Upper lobe of left lung (tissue), 6 donors: ENCODE measurements at regions not wholly inside any gene's neighbourhood (a gene's known extent, or its start where the extent isn't known, plus 50 kb on each side); places are given as distances from the start of the nearest gene placed in this dataset.
A peak's percentile ranks its signal among the peaks of the same experiment; 100 is the strongest.

ENCODE experiments used
- ATAC-seq, 2 donors: fragments of 200-7000 bp; cut with Tn5 transposase; one replicate each; pipeline ENCODE4 v1.9.1; 2022; ENCODE audit warnings: mild to moderate bottlenecking in 2 of 2, moderate library complexity in 2 of 2; ENCODE audit not compliant: low FRiP score in 2 of 2
- DNase-seq, 2 donors: peaks; one replicate each; pipeline ENCODE4 v3.0.0-alpha.2; 2019 to 2020
- H3K27ac ChIP-seq, 4 donors: fragments of 200-600 bp; sonication (generic); one replicate each; pipeline ENCODE4 v1.5.1; 2016 to 2019
- H3K27me3 ChIP-seq, 4 donors: fragments of 200-600 bp; sonication (generic); one replicate each; pipeline ENCODE4 v1.5.1; 2017 to 2019
- H3K36me3 ChIP-seq, 4 donors: fragments of 200-600 bp; sonication (generic); one replicate each; pipeline ENCODE4 v1.5.1; 2016 to 2019
- H3K4me1 ChIP-seq, 4 donors: fragments of 200-600 bp; sonication (generic); one replicate each; pipeline ENCODE4 v1.5.1; 2018 to 2019
- H3K4me3 ChIP-seq, 4 donors: fragments of 200-600 bp; sonication (generic); one replicate each; pipeline ENCODE4 v1.5.1; 2017 to 2019; ENCODE audit warnings: mild to moderate bottlenecking in 2 of 4, moderate library complexity in 1 of 4
- H3K9me3 ChIP-seq, 4 donors: fragments of 200-600 bp; sonication (generic); one replicate each; pipeline ENCODE4 v1.5.1; 2018 to 2019
- CTCF ChIP-seq, 6 experiments: fragments of 450-650 bp in 4 of 6; fragments of 200-600 bp in 2 of 6; sonication (generic) in 2 of 6; IDR thresholded peaks; one replicate each; pipeline ENCODE4 v1.5.1; 2016 to 2019; ENCODE audit warnings: antibody characterized with exemption in 6 of 6
- EP300 ChIP-seq, 4 donors: sonication (generic); formaldehyde crosslinking; IDR thresholded peaks; one replicate each; pipeline ENCODE4 v1.5.1; 2017; ENCODE audit warnings: antibody characterized with exemption in 4 of 4, control low read depth in 2 of 4
- POLR2A ChIP-seq, 4 donors: fragments of 450-650 bp; IDR thresholded peaks; one replicate each; pipeline ENCODE4 v1.5.1; 2016 to 2017; ENCODE audit warnings: antibody characterized with exemption in 4 of 4, mild to moderate bottlenecking in 2 of 4
- POLR2AphosphoS5 ChIP-seq, 2 donors: sonication (generic); formaldehyde crosslinking; IDR thresholded peaks; one replicate each; pipeline ENCODE4 v1.5.1; 2017; ENCODE audit warnings: antibody characterized with exemption in 2 of 2
- WGBS, 2 donors: methylation state at CpG; one replicate each; pipeline ENCODE4 v1.1.5; 2017 to 2018; 5-methylcytosine and 5-hydroxymethylcytosine counted together
- donor health status: DM: no; HTN: no; CAD: no; lungs with moderate emphysema.
- donor health status: DM: no; HTN: yes; CAD: no; lungs with severe emphysema.

- no peaks in the 10 kb centered on the region for H3K27me3 ChIP-seq
- TF ChIP-seq POLR2A (IDR thresholded peaks at IDR 0.05): no peak
- TF ChIP-seq EP300 (IDR thresholded peaks at IDR 0.05): no peak
- TF ChIP-seq CTCF (IDR thresholded peaks at IDR 0.05): no peak
- TF ChIP-seq POLR2AphosphoS5 (IDR thresholded peaks at IDR 0.05): no peak
- H3K4me3 ChIP-seq: no peak overlapping the region
- H3K9me3 ChIP-seq: no peaks in the 10 kb centered on the region
- H3K36me3 ChIP-seq: no peaks in the 10 kb centered on the region
- H3K27ac ChIP-seq: no peak overlapping the region
- DNase-seq (no peak), ATAC-seq (no peak)
- no peaks in the 10 kb centered on the region for H3K4me1 ChIP-seq
- 61 to 63% methylated on average over 2 of the region's 2 CpGs for WGBS, 2 donors
Observed at GRCh38 chr1:79614762-79615161, 608.2 kb upstream of the ADGRL4 start.

- DNase-seq (no peak), ATAC-seq (no peak)
- Histone ChIP-seq H3K9me3 (no peaks in the 10 kb centered on the region), H3K27me3 (no peaks in the 10 kb centered on the region), H3K27ac (no peak overlapping the region), H3K4me3 (no peak overlapping the region), H3K4me1 (no peaks in the 10 kb centered on the region), H3K36me3 (no peaks in the 10 kb centered on the region)
- TF ChIP-seq EP300 (IDR thresholded peaks at IDR 0.05) (no peak), CTCF (IDR thresholded peaks at IDR 0.05) (no peak), POLR2AphosphoS5 (IDR thresholded peaks at IDR 0.05) (no peak), POLR2A (IDR thresholded peaks at IDR 0.05) (no peak)
Observed at GRCh38 chr1:79614106-79614505, 607.6 kb upstream of the ADGRL4 start.

GRCh38 chr1:79613046-79613445, 606.5 kb upstream of the ADGRL4 start:
- Histone ChIP-seq H3K27me3 (no peaks in the 10 kb centered on the region), H3K4me1 (no peaks in the 10 kb centered on the region), H3K9me3 (no peaks in the 10 kb centered on the region), H3K4me3 (no peak overlapping the region), H3K36me3 (no peaks in the 10 kb centered on the region), H3K27ac (no peak overlapping the region)
- TF ChIP-seq POLR2A (IDR thresholded peaks at IDR 0.05): no peak
- TF ChIP-seq EP300 (IDR thresholded peaks at IDR 0.05): no peak
- TF ChIP-seq POLR2AphosphoS5 (IDR thresholded peaks at IDR 0.05): no peak
- TF ChIP-seq CTCF (IDR thresholded peaks at IDR 0.05): no peak
- DNase-seq: no peak
- ATAC-seq: no peak
- 88 to 93% methylated on average over 1 of the region's 1 CpG for WGBS, 2 donors

GRCh38 chr1:79604490-79605198, 598.1 kb upstream of the ADGRL4 start:
- WGBS, 2 donors: 46 to 50% methylated on average over 9 of the region's 9 CpGs
- no peaks in the 10 kb centered on the region for H3K9me3 ChIP-seq
- H3K36me3 ChIP-seq: no peaks in the 10 kb centered on the region
- TF ChIP-seq POLR2AphosphoS5 (IDR thresholded peaks at IDR 0.05) (no peak), EP300 (IDR thresholded peaks at IDR 0.05) (no peak), POLR2A (IDR thresholded peaks at IDR 0.05) (no peak), CTCF (IDR thresholded peaks at IDR 0.05) (no peak)
- no peak overlapping the region for H3K4me3 ChIP-seq
- ATAC-seq (peak in 1 of 2 donors; percentile 26), DNase-seq (no peak)
- H3K4me1 ChIP-seq: no peaks in the 10 kb centered on the region
- no peak overlapping the region for H3K27ac ChIP-seq
- no peaks in the 10 kb centered on the region for H3K27me3 ChIP-seq

- Histone ChIP-seq H3K27me3 (no peaks in the 10 kb centered on the region), H3K4me1 (no peaks in the 10 kb centered on the region), H3K27ac (no peak overlapping the region), H3K36me3 (no peaks in the 10 kb centered on the region), H3K4me3 (no peak overlapping the region), H3K9me3 (no peaks in the 10 kb centered on the region)
- DNase-seq (no peak), ATAC-seq (no peak)
- WGBS, 2 donors: 63 to 70% methylated on average over 2 of the region's 2 CpGs
- TF ChIP-seq POLR2AphosphoS5 (IDR thresholded peaks at IDR 0.05) (no peak), EP300 (IDR thresholded peaks at IDR 0.05) (no peak), POLR2A (IDR thresholded peaks at IDR 0.05) (no peak), CTCF (IDR thresholded peaks at IDR 0.05) (no peak)
Observed at GRCh38 chr1:79603843-79604242, 597.3 kb upstream of the ADGRL4 start.
